Subcutaneous abdominal adipose tissue (tissue), 5 donors: ENCODE measurements at regions not wholly inside any gene's neighbourhood (a gene's known extent, or its start where the extent isn't known, plus 50 kb on each side); places are given as distances from the start of the nearest gene placed in this dataset.

Source experiments
- H3K27ac ChIP-seq: one replicate; pipeline ENCODE4 v1.7.0; 2013; ENCODE audit warnings: low read depth, mild to moderate bottlenecking, inconsistent platforms, low read length, moderate library complexity
- H3K27me3 ChIP-seq, 5 donors: one replicate each; pipeline ENCODE4 v1.7.0; 2013; ENCODE audit warnings: low read length in 5 of 5, inconsistent platforms in 1 of 5; ENCODE audit not compliant: control insufficient read depth in 5 of 5, insufficient read depth in 4 of 5
- H3K36me3 ChIP-seq, 5 donors: one replicate each; pipeline ENCODE4 v1.7.0; 2013; ENCODE audit warnings: low read length in 5 of 5; ENCODE audit not compliant: control insufficient read depth in 5 of 5, insufficient read depth in 5 of 5
- H3K4me1 ChIP-seq, 5 donors: one replicate each; pipeline ENCODE4 v1.7.0; 2013; ENCODE audit warnings: low read length in 5 of 5, mild to moderate bottlenecking in 3 of 5, moderate library complexity in 1 of 5; ENCODE audit not compliant: control insufficient read depth in 5 of 5, insufficient read depth in 5 of 5
- H3K4me3 ChIP-seq, 5 donors: one replicate each; pipeline ENCODE4 v1.7.0; 2013; ENCODE audit warnings: low read length in 5 of 5, low read depth in 1 of 5
- H3K9ac ChIP-seq, 5 donors: one replicate each; pipeline ENCODE4 v1.7.0; 2013; ENCODE audit warnings: low read length in 5 of 5, mild to moderate bottlenecking in 4 of 5, moderate library complexity in 3 of 5
- H3K9me3 ChIP-seq, 5 donors: one replicate each; pipeline ENCODE4 v1.7.0; 2013; ENCODE audit warnings: low read length in 5 of 5; ENCODE audit not compliant: control insufficient read depth in 5 of 5
- donor health status: healthy.
- donor health status: healthy.
- donor health status: healthy.
- donor health status: healthy.
- donor health status: healthy.

DNA sequence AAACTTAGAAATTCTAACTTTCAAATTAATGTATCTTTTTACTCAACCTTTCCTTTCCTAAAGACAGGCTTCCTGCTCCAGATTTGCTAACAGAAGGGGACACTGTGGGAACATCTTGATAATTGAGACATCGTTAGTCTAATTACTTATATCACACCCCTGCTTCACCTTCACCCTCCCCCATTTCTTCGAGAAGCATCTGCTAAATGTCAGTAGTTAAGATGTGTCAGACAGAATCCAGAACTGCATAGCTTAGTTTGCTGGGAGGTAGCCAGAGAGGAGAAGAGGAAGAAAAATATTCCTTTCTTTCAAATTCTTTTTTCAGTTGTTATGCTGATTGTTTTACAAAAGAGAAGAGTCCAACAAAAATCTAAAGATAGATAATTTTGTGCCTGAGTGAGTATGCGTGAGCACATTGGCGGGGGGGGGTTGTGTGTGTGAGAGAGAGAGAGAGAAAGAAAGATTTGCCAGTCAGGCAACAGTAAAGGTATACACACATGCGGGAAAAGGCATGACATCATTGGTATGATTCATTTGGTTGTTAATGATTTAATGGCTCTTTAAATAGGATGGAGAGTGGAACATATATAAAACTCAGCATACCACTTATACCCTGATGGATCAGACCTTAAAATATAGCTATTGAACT lies 192.4 kb downstream of the PTN start:
- Histone ChIP-seq H3K27ac (no peak overlapping the region), H3K9me3 (no peaks in the 10 kb centered on the region), H3K4me1 (no peaks in the 10 kb centered on the region), H3K36me3 (no peaks in the 10 kb centered on the region), H3K27me3 (no peaks in the 10 kb centered on the region), H3K9ac (no peak overlapping the region), H3K4me3 (no peak overlapping the region)

GRCh38 chr7:137147338-137147720 lies 196.2 kb downstream of the PTN start:
- Histone ChIP-seq H3K36me3 (no peaks in the 10 kb centered on the region), H3K4me3 (no peak overlapping the region), H3K4me1 (no peaks in the 10 kb centered on the region), H3K27me3 (no peaks in the 10 kb centered on the region), H3K9ac (no peak overlapping the region), H3K9me3 (peaks cover 0 to 3% (median 0%) of the 10 kb centered on the region in 5 donors), H3K27ac (no peak overlapping the region)

- Histone ChIP-seq H3K27me3 (no peaks in the 10 kb centered on the region), H3K9ac (no peak overlapping the region), H3K4me3 (no peak overlapping the region), H3K36me3 (no peaks in the 10 kb centered on the region), H3K4me1 (no peaks in the 10 kb centered on the region), H3K9me3 (peaks cover 0 to 3% (median 0%) of the 10 kb centered on the region in 5 donors), H3K27ac (no peak overlapping the region)
Measured at GRCh38 chr7:137146552-137147337, 196.8 kb downstream of the PTN start.

GRCh38 chr7:137146012-137146455 lies 197.5 kb downstream of the PTN start:
- no peaks in the 10 kb centered on the region for H3K4me1 ChIP-seq
- H3K9me3 ChIP-seq, result peaks cover 0 to 3% (median 0%) of the 10 kb centered on the region in 5 donors
- no peak overlapping the region for H3K27ac ChIP-seq
- H3K9ac ChIP-seq, result no peak overlapping the region
- H3K27me3 ChIP-seq, result no peaks in the 10 kb centered on the region
- no peaks in the 10 kb centered on the region for H3K36me3 ChIP-seq
- no peak overlapping the region for H3K4me3 ChIP-seq

DNA sequence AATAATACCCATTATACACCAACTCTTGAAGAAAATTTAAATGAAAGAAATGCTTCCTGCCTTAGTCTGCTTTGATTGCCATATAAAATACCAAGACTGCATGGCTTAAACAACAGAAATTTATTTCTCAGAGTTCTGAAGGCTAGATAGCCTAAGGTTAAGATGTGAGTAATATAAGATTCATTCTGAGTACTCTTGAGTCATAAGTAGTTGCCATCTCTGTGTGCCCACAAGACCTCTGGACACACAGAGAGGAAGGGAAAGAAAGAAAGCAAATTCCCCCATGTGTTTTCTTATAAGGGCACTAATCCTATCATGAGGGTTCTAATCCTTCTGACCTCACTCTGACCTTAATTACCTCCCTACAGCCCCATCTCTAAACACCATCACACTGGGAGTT lies 201.2 kb downstream of the PTN start:
- Histone ChIP-seq H3K27ac (no peak overlapping the region), H3K27me3 (no peaks in the 10 kb centered on the region), H3K36me3 (no peaks in the 10 kb centered on the region), H3K9ac (no peak overlapping the region), H3K9me3 (peaks cover 0 to 5% (median 0%) of the 10 kb centered on the region in 5 donors), H3K4me1 (no peaks in the 10 kb centered on the region), H3K4me3 (no peak overlapping the region)

GRCh38 chr7:137135654-137136350 lies 207.7 kb downstream of the PTN start:
- H3K27me3 ChIP-seq, result no peaks in the 10 kb centered on the region
- peaks cover 0 to 5% (median 0%) of the 10 kb centered on the region in 5 donors for H3K9me3 ChIP-seq
- no peak overlapping the region for H3K27ac ChIP-seq

DNA sequence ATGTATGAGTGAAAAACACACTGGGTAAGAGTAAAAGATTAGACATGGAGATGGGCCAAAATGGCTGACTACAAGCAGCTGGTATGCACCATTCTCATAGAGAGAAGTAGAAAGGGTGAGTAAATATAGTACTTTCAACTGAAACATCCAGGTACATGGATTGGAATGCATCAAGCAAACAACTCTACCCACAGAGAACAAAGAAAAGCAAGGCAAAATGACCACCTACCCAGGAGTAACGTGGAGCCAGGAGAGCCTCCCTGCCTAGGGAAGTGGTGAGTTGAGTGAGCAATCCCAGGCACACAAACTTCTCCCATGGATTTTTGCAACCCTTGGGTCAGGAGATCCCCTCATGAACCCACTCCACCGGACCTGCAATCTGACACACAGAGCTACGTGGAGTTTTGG lies 212.8 kb downstream of the PTN start:
- H3K9ac ChIP-seq, result no peak overlapping the region
- no peaks in the 10 kb centered on the region for H3K4me1 ChIP-seq
- no peaks in the 10 kb centered on the region for H3K36me3 ChIP-seq
- no peak overlapping the region for H3K27ac ChIP-seq
- H3K27me3 ChIP-seq, result no peaks in the 10 kb centered on the region
- no peak overlapping the region for H3K4me3 ChIP-seq
- H3K9me3 ChIP-seq, result no peaks in the 10 kb centered on the region

More at GRCh38 chr7:137135654-137136350, 207.7 kb downstream of the PTN start:
- Histone ChIP-seq H3K4me3 (no peak overlapping the region), H3K4me1 (no peaks in the 10 kb centered on the region), H3K36me3 (no peaks in the 10 kb centered on the region), H3K9ac (no peak overlapping the region)

DNA sequence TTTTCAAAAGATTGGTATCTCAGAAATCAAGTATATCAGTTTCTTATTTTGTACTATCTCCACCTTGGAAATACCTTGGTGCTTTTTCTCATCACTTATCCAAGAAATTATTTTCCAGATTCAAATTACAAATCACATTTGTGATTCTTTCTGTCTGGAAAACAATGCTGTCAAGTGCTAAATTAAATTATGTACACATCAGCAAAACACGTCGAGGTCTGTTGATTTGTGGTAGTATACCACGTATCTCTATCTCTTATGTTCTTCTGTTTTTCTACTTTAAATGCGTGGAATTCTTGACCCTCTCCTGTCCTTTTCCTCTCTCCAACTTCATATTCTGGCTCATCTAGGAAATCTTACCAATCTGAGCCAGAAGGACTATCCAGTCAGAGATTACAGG lies 214.5 kb downstream of the PTN start:
- no peak overlapping the region for H3K9ac ChIP-seq
- H3K27ac ChIP-seq, result no peak overlapping the region
- no peaks in the 10 kb centered on the region for H3K4me1 ChIP-seq
- H3K9me3 ChIP-seq, result no peaks in the 10 kb centered on the region
- no peaks in the 10 kb centered on the region for H3K36me3 ChIP-seq
- no peak overlapping the region for H3K4me3 ChIP-seq
- no peaks in the 10 kb centered on the region for H3K27me3 ChIP-seq

DNA sequence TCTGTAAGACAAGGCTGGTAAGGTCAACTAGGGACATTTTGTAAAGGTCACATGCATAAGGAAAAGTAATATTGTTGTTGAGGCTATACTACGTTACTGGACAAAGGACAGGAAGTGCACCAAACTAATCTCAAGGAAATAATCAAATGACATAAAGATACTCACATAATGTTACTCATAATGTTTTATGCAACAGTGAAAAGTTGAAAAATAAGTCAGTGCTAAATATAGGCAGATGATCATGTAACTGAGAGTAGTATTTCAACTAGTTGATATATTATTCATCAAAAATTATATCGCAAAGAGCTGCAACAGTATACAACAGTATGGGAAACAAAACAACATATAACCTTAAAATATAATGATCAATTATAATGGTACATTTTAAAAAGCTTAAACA lies 215.7 kb downstream of the PTN start:
- Histone ChIP-seq H3K27ac (no peak overlapping the region), H3K9me3 (no peaks in the 10 kb centered on the region), H3K27me3 (no peaks in the 10 kb centered on the region), H3K36me3 (no peaks in the 10 kb centered on the region), H3K4me3 (no peak overlapping the region), H3K9ac (no peak overlapping the region), H3K4me1 (no peaks in the 10 kb centered on the region)

- H3K27ac ChIP-seq, result no peak overlapping the region
- no peaks in the 10 kb centered on the region for H3K36me3 ChIP-seq
- H3K4me1 ChIP-seq, result no peaks in the 10 kb centered on the region
- H3K9me3 ChIP-seq, result no peaks in the 10 kb centered on the region
- H3K27me3 ChIP-seq, result no peaks in the 10 kb centered on the region
- no peak overlapping the region for H3K4me3 ChIP-seq
- H3K9ac ChIP-seq, result no peak overlapping the region
Measured at GRCh38 chr7:137127058-137127457, 216.5 kb downstream of the PTN start.
